HEK293 (cell line): ENCODE measurements at regions not wholly inside any gene's neighbourhood (a gene's known extent, or its start where the extent isn't known, plus 50 kb on each side); places are given as distances from the start of the nearest gene placed in this dataset.

ENCODE experiments used
- CTCF ChIA-PET: fragments of 350-600 bp; formaldehyde crosslinking; extraction: SDS; loops from one replicate; lab custom pipeline; 2021; ENCODE audit warnings: antibody characterized with exemption; lab: Yijun Ruan, JAX
- POLR2A ChIA-PET: fragments of 300-600 bp; formaldehyde crosslinking; extraction: SDS; loops from one replicate; lab custom pipeline; 2020; ENCODE audit warnings: antibody characterized with exemption, inconsistent platforms; lab: Yijun Ruan, JAX
- H3K27ac ChIP-seq: fragments of 200-500 bp; sonication (Bioruptor generic); 2 replicates; pipeline ENCODE4 v1.5.1; 2014; ENCODE audit warnings: low read depth, low read length, control low read depth, inconsistent platforms; ENCODE audit errors: extremely low read depth
- H3K36me3 ChIP-seq, 2 experiments: fragments of 200-500 bp in 1 of 2; sonication (Bioruptor generic) in 1 of 2; 1 replicate in 1 of 2; 2 replicates in 1 of 2; pipeline ENCODE4 v1.5.1; 2014 to 2017; ENCODE audit warnings: inconsistent platforms in 2 of 2, low read length in 2 of 2; ENCODE audit not compliant: control insufficient read depth in 2 of 2, insufficient read depth in 1 of 2
- H3K4me1 ChIP-seq: fragments of 200-500 bp; sonication (Bioruptor generic); 2 replicates; pipeline ENCODE4 v1.5.1; 2014; ENCODE audit warnings: mild to moderate bottlenecking, low read length, inconsistent platforms; ENCODE audit not compliant: control insufficient read depth, insufficient read depth
- H3K4me3 ChIP-seq: 2 replicates; pipeline ENCODE4 v1.5.1; 2011; ENCODE audit warnings: low read depth, mild to moderate bottlenecking, control low read depth, low read length, moderate library complexity
- H3K9me3 ChIP-seq: fragments of 200-500 bp; sonication (Bioruptor generic); 2 replicates; pipeline ENCODE4 v1.5.1; 2014; ENCODE audit warnings: low read depth, low read length, inconsistent platforms; ENCODE audit not compliant: control insufficient read depth, insufficient read depth
- FEZF1 ChIP-seq: fragments of 450-650 bp; formaldehyde crosslinking; IDR thresholded peaks from 2 replicates; pipeline ENCODE4 v1.5.1; 2016; ENCODE audit warnings: missing biosample characterization, missing genetic modification characterization
- GLIS2 ChIP-seq: fragments of 450-650 bp; formaldehyde crosslinking; IDR thresholded peaks from 2 replicates; pipeline ENCODE4 v1.5.1; 2016; ENCODE audit warnings: missing biosample characterization, missing genetic modification characterization
- MZF1 ChIP-seq: fragments of 450-650 bp; formaldehyde crosslinking; IDR thresholded peaks from 2 replicates; pipeline ENCODE4 v1.5.1; 2017; ENCODE audit warnings: missing biosample characterization, missing genetic modification characterization, borderline replicate concordance
- OSR2 ChIP-seq: fragments of 450-650 bp; formaldehyde crosslinking; IDR thresholded peaks from 2 replicates; pipeline ENCODE4 v1.5.1; 2016; ENCODE audit warnings: missing biosample characterization, missing genetic modification characterization
- ZBTB1 ChIP-seq: fragments of 450-650 bp; formaldehyde crosslinking; IDR thresholded peaks from 2 replicates; pipeline ENCODE4 v1.5.1; 2016; ENCODE audit warnings: missing biosample characterization, missing genetic modification characterization
- ZFHX2 ChIP-seq: fragments of 450-650 bp; formaldehyde crosslinking; conservative IDR thresholded peaks from 2 replicates; pipeline ENCODE4 v1.5.1; 2016; ENCODE audit warnings: missing biosample characterization, missing genetic modification characterization
- ZNF174 ChIP-seq: fragments of 450-650 bp; formaldehyde crosslinking; IDR thresholded peaks from 2 replicates; pipeline ENCODE4 v1.5.0; 2017; ENCODE audit warnings: missing biosample characterization, mild to moderate bottlenecking, missing genetic modification characterization
- ZNF19 ChIP-seq: fragments of 450-650 bp; formaldehyde crosslinking; IDR thresholded peaks from 2 replicates; pipeline ENCODE4; 2016; ENCODE audit warnings: missing biosample characterization, missing genetic modification characterization, low read depth
- ZNF24 ChIP-seq: fragments of 450-650 bp; formaldehyde crosslinking; IDR thresholded peaks from 2 replicates; pipeline ENCODE4 v1.5.1; 2016; ENCODE audit warnings: missing biosample characterization, missing genetic modification characterization
- ZNF266 ChIP-seq: fragments of 450-650 bp; formaldehyde crosslinking; IDR thresholded peaks from 2 replicates; pipeline ENCODE4 v1.5.1; 2016; ENCODE audit warnings: missing biosample characterization, missing genetic modification characterization, low read depth
- ZNF335 ChIP-seq: fragments of 450-650 bp; formaldehyde crosslinking; conservative IDR thresholded peaks from 2 replicates; pipeline ENCODE4 v1.5.1; 2016; ENCODE audit warnings: missing biosample characterization, missing genetic modification characterization
- ZNF350 ChIP-seq: fragments of 450-650 bp; formaldehyde crosslinking; IDR thresholded peaks from 2 replicates; pipeline ENCODE4 v1.5.0; 2017; ENCODE audit warnings: missing biosample characterization, mild to moderate bottlenecking, missing genetic modification characterization
- ZNF558 ChIP-seq: fragments of 450-650 bp; formaldehyde crosslinking; IDR thresholded peaks from 2 replicates; pipeline ENCODE4 v1.5.1; 2016; ENCODE audit warnings: missing biosample characterization, missing genetic modification characterization
- ZNF701 ChIP-seq: fragments of 450-650 bp; formaldehyde crosslinking; IDR thresholded peaks from 2 replicates; pipeline ENCODE4 v1.5.1; 2016; ENCODE audit warnings: missing biosample characterization, missing genetic modification characterization
- ZNF76 ChIP-seq: fragments of 450-650 bp; formaldehyde crosslinking; IDR thresholded peaks from 2 replicates; pipeline ENCODE4; 2016; ENCODE audit warnings: low read depth, missing biosample characterization, missing genetic modification characterization, borderline replicate concordance
- ZNF768 ChIP-seq: fragments of 450-650 bp; formaldehyde crosslinking; IDR thresholded peaks from 2 replicates; pipeline ENCODE4 v1.5.1; 2018; ENCODE audit warnings: missing biosample characterization, mild to moderate bottlenecking, missing genetic modification characterization
- ZNF785 ChIP-seq: fragments of 450-650 bp; formaldehyde crosslinking; IDR thresholded peaks from 2 replicates; pipeline ENCODE4 v1.5.1; 2016; ENCODE audit warnings: missing biosample characterization, missing genetic modification characterization
- ZNF830 ChIP-seq: fragments of 450-650 bp; IDR thresholded peaks from 2 replicates; pipeline ENCODE4 v1.5.0; 2018; ENCODE audit warnings: missing biosample characterization, missing genetic modification characterization, low read depth, mild to moderate bottlenecking, moderate library complexity
- ZSCAN16 ChIP-seq: fragments of 450-650 bp; formaldehyde crosslinking; IDR thresholded peaks from 2 replicates; pipeline ENCODE4 v1.5.1; 2016; ENCODE audit warnings: missing biosample characterization, missing genetic modification characterization
- ZSCAN23 ChIP-seq: fragments of 450-650 bp; formaldehyde crosslinking; IDR thresholded peaks from 2 replicates; pipeline ENCODE4 v1.5.1; 2016; ENCODE audit warnings: missing biosample characterization, missing genetic modification characterization
- ZXDB ChIP-seq: fragments of 450-650 bp; formaldehyde crosslinking; IDR thresholded peaks from 2 replicates; pipeline ENCODE4 v1.5.1; 2016; ENCODE audit warnings: missing biosample characterization, missing genetic modification characterization
- TF ChIP-seq, protein P1 (sequence below): fragments of 450-650 bp; formaldehyde crosslinking; IDR thresholded peaks from 2 replicates; pipeline ENCODE4 v1.5.1; 2016; ENCODE audit warnings: missing biosample characterization, missing genetic modification characterization
- TF ChIP-seq, protein P2 (sequence below): fragments of 450-650 bp; formaldehyde crosslinking; IDR thresholded peaks from 2 replicates; pipeline ENCODE4 v1.5.1; 2016; ENCODE audit warnings: missing biosample characterization, missing genetic modification characterization
- TF ChIP-seq, protein P3 (sequence below): fragments of 450-650 bp; formaldehyde crosslinking; optimal IDR thresholded peaks from 2 replicates; pipeline ENCODE3; 2016; ENCODE audit warnings: missing biosample characterization, mild to moderate bottlenecking, missing genetic modification characterization
- TF ChIP-seq, protein P4 (sequence below): fragments of 450-650 bp; IDR thresholded peaks from 2 replicates; pipeline ENCODE4 v1.5.1; 2018; ENCODE audit warnings: missing biosample characterization, missing genetic modification characterization
- TF ChIP-seq, protein P5 (sequence below): fragments of 450-650 bp; formaldehyde crosslinking; IDR thresholded peaks from 2 replicates; pipeline ENCODE4 v1.5.1; 2016; ENCODE audit warnings: missing biosample characterization, missing genetic modification characterization, low read depth
- TF ChIP-seq, protein P6 (sequence below): fragments of 450-650 bp; formaldehyde crosslinking; IDR thresholded peaks from 2 replicates; pipeline ENCODE4 v1.5.1; 2016; ENCODE audit warnings: missing biosample characterization, missing genetic modification characterization
- TF ChIP-seq, protein P7 (sequence below): fragments of 450-650 bp; formaldehyde crosslinking; IDR thresholded peaks from 2 replicates; pipeline ENCODE4 v1.5.1; 2017; ENCODE audit warnings: missing biosample characterization, missing genetic modification characterization

DNA sequence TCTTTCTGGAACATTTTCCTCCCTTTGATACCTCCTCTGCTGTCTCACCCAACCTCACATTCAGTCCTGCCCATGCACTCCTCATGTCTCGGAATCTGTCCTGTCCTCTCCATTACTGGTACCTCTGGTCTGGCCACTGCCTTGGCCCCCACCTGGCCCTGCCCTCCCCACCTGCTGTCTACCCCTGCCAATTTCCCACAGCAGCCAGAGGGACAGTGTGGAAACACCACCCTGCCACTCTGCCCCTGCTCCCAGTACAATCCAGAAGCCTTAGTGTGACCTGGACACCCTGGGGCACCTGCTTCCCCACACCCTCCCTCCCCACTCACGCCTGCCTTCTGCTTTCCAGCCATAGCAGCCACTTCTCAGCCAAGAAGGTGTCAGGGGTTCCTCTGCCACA is 534.4 kb downstream of the MATN1 start:
- H3K27ac ChIP-seq: no peak overlapping the region
- TF ChIP-seq, protein P1, sequence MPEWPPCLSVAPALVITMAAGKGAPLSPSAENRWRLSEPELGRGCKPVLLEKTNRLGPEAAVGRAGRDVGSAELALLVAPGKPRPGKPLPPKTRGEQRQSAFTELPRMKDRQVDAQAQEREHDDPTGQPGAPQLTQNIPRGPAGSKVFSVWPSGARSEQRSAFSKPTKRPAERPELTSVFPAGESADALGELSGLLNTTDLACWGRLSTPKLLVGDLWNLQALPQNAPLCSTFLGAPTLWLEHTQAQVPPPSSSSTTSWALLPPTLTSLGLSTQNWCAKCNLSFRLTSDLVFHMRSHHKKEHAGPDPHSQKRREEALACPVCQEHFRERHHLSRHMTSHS (tag by site-specific recombination): no peak
- no peak for TF ChIP-seq ZNF785 (tag by site-specific recombination)
- no peak for TF ChIP-seq ZNF266 (tag by site-specific recombination)
- TF ChIP-seq, protein P2, sequence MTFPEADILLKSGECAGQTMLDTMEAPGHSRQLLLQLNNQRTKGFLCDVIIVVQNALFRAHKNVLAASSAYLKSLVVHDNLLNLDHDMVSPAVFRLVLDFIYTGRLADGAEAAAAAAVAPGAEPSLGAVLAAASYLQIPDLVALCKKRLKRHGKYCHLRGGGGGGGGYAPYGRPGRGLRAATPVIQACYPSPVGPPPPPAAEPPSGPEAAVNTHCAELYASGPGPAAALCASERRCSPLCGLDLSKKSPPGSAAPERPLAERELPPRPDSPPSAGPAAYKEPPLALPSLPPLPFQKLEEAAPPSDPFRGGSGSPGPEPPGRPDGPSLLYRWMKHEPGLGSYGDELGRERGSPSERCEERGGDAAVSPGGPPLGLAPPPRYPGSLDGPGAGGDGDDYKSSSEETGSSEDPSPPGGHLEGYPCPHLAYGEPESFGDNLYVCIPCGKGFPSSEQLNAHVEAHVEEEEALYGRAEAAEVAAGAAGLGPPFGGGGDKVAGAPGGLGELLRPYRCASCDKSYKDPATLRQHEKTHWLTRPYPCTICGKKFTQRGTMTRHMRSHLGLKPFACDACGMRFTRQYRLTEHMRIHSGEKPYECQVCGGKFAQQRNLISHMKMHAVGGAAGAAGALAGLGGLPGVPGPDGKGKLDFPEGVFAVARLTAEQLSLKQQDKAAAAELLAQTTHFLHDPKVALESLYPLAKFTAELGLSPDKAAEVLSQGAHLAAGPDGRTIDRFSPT: no peak
- TF ChIP-seq ZNF701 (tag by site-specific recombination): no peak
- TF ChIP-seq, protein P3, sequence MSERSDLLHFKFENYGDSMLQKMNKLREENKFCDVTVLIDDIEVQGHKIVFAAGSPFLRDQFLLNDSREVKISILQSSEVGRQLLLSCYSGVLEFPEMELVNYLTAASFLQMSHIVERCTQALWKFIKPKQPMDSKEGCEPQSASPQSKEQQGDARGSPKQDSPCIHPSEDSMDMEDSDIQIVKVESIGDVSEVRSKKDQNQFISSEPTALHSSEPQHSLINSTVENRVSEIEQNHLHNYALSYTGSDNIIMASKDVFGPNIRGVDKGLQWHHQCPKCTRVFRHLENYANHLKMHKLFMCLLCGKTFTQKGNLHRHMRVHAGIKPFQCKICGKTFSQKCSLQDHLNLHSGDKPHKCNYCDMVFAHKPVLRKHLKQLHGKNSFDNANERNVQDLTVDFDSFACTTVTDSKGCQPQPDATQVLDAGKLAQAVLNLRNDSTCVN: no peak
- TF ChIP-seq ZNF174 (tag by site-specific recombination): no peak
- TF ChIP-seq ZXDB (tag by site-specific recombination): no peak
- TF ChIP-seq OSR2 (tag by site-specific recombination): no peak
- no peak for TF ChIP-seq FEZF1 (tag by site-specific recombination)
- TF ChIP-seq ZFHX2 (tag by site-specific recombination): no peak
- TF ChIP-seq, protein P4, sequence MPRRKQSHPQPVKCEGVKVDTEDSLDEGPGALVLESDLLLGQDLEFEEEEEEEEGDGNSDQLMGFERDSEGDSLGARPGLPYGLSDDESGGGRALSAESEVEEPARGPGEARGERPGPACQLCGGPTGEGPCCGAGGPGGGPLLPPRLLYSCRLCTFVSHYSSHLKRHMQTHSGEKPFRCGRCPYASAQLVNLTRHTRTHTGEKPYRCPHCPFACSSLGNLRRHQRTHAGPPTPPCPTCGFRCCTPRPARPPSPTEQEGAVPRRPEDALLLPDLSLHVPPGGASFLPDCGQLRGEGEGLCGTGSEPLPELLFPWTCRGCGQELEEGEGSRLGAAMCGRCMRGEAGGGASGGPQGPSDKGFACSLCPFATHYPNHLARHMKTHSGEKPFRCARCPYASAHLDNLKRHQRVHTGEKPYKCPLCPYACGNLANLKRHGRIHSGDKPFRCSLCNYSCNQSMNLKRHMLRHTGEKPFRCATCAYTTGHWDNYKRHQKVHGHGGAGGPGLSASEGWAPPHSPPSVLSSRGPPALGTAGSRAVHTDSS: no peak
- no peak for TF ChIP-seq ZNF76 (tag by site-specific recombination)
- no peak for TF ChIP-seq MZF1
- TF ChIP-seq, protein P5, sequence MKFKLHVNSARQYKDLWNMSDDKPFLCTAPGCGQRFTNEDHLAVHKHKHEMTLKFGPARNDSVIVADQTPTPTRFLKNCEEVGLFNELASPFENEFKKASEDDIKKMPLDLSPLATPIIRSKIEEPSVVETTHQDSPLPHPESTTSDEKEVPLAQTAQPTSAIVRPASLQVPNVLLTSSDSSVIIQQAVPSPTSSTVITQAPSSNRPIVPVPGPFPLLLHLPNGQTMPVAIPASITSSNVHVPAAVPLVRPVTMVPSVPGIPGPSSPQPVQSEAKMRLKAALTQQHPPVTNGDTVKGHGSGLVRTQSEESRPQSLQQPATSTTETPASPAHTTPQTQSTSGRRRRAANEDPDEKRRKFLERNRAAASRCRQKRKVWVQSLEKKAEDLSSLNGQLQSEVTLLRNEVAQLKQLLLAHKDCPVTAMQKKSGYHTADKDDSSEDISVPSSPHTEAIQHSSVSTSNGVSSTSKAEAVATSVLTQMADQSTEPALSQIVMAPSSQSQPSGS (tag by site-specific recombination): no peak
- TF ChIP-seq, all 188 proteins: peak for 0
- Histone ChIP-seq H3K36me3 (no peaks in the 10 kb centered on the region), H3K4me1 (no peaks in the 10 kb centered on the region), H3K9me3 (no peaks in the 10 kb centered on the region), H3K4me3 (no peak overlapping the region)
- POLR2A ChIA-PET: no interaction called here
- CTCF ChIA-PET: no interaction called here

DNA sequence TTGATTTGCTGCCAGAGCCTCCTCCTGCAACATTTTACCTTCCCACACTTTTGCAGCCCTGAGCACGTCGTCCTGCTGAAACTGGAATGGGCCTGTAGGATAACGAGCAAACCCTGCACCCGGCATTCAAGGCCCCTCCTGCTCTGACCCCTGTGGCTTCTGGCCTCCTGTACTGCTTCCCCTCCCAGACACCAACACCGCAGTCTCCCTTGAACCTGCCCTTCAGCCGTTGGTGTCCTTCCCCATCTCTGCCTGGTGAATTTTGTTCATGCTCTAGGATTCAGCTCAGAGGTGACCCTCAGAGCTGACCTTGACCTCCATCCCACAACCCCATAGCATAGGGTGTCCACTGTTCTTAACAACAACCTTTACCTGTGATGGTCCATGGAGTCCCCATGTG is 535.1 kb downstream of the MATN1 start:
- POLR2A ChIA-PET: no interaction called here
- H3K9me3 ChIP-seq: no peaks in the 10 kb centered on the region
- CTCF ChIA-PET: no interaction called here
- no peaks in the 10 kb centered on the region for H3K36me3 ChIP-seq
- no peaks in the 10 kb centered on the region for H3K4me1 ChIP-seq
- H3K4me3 ChIP-seq: no peak overlapping the region
- no peak overlapping the region for H3K27ac ChIP-seq
- TF ChIP-seq ZBTB1 (no peak), GLIS2 (no peak), ZNF830 (tag by site-specific recombination) (no peak), ZNF335 (no peak), ZNF558 (no peak), ZSCAN16 (tag by site-specific recombination) (no peak), ZNF350 (no peak), ZSCAN23 (tag by site-specific recombination) (no peak), ZNF24 (no peak), ZNF19 (tag by site-specific recombination) (no peak), ZNF768 (tag by site-specific recombination) (no peak)
- TF ChIP-seq, protein P6, sequence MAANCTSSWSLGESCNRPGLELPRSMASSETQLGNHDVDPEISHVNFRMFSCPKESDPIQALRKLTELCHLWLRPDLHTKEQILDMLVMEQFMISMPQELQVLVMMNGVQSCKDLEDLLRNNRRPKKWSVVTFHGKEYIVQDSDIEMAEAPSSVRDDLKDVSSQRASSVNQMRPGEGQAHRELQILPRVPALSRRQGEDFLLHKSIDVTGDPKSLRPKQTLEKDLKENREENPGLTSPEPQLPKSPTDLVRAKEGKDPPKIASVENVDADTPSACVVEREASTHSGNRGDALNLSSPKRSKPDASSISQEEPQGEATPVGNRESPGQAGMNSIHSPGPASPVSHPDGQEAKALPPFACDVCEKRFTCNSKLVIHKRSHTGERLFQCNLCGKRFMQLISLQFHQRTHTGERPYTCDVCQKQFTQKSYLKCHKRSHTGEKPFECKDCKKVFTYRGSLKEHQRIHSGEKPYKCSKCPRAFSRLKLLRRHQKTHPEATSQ (tag by site-specific recombination): no peak
- TF ChIP-seq, protein P7, sequence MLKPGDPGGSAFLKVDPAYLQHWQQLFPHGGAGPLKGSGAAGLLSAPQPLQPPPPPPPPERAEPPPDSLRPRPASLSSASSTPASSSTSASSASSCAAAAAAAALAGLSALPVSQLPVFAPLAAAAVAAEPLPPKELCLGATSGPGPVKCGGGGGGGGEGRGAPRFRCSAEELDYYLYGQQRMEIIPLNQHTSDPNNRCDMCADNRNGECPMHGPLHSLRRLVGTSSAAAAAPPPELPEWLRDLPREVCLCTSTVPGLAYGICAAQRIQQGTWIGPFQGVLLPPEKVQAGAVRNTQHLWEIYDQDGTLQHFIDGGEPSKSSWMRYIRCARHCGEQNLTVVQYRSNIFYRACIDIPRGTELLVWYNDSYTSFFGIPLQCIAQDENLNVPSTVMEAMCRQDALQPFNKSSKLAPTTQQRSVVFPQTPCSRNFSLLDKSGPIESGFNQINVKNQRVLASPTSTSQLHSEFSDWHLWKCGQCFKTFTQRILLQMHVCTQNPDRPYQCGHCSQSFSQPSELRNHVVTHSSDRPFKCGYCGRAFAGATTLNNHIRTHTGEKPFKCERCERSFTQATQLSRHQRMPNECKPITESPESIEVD (tag by site-specific recombination): no peak
